Tibial artery (tissue), 4 donors: ENCODE measurements at regions not wholly inside any gene's neighbourhood (a gene's known extent, or its start where the extent isn't known, plus 50 kb on each side); places are given as distances from the start of the nearest gene placed in this dataset.

Experiments
- DNase-seq, 2 donors: peaks; one replicate each; pipeline ENCODE4 v3.0.0-alpha.2; 2019
- H3K27ac ChIP-seq, 2 donors: fragments of 200-600 bp; sonication (generic) in 1 of 2; 1 replicate in 1 of 2; 2 replicates in 1 of 2; pipeline ENCODE4 v1.5.1; 2018 to 2019; ENCODE audit warnings: mild to moderate bottlenecking in 1 of 2
- H3K27me3 ChIP-seq, 2 donors: fragments of 200-600 bp; sonication (generic) in 1 of 2; one replicate each; pipeline versions ENCODE4 v1.5.1 to v1.6.0; 2016 to 2019
- H3K36me3 ChIP-seq, 3 donors: fragments of 200-600 bp; sonication (generic) in 2 of 3; one replicate each; pipeline ENCODE4 v1.5.1; 2016 to 2019; ENCODE audit warnings: mild to moderate bottlenecking in 2 of 3
- H3K4me1 ChIP-seq, 4 donors: fragments of 200-600 bp; sonication (generic) in 2 of 4; 1 replicate in 3 of 4; 2 replicates in 1 of 4; pipeline ENCODE4 v1.5.1; 2016 to 2019
- H3K4me3 ChIP-seq, 2 donors: fragments of 200-600 bp; sonication (generic) in 1 of 2; 1 replicate in 1 of 2; 2 replicates in 1 of 2; pipeline ENCODE4 v1.5.1; 2018 to 2019; ENCODE audit warnings: mild to moderate bottlenecking in 2 of 2
- H3K9me3 ChIP-seq, 3 donors: fragments of 200-600 bp; sonication (generic) in 1 of 3; one replicate each; pipeline ENCODE4 v1.5.1; 2016 to 2019
- intact Hi-C: fragments of 100-400 bp; cut with DNase I; formaldehyde crosslinking; loops from one replicate; pipeline ENCODE4 v1.15.0; 2023; ENCODE audit warnings: low total_unique reads
- TF ChIP-seq, protein P1 (sequence below), 2 experiments: fragments of 200-600 bp in 1 of 2; fragments of 450-650 bp in 1 of 2; IDR thresholded peaks; one replicate each; pipeline ENCODE4 v1.5.1; 2017 to 2019; ENCODE audit warnings: antibody characterized with exemption in 2 of 2, mild to moderate bottlenecking in 1 of 2, moderate library complexity in 1 of 2

DNA sequence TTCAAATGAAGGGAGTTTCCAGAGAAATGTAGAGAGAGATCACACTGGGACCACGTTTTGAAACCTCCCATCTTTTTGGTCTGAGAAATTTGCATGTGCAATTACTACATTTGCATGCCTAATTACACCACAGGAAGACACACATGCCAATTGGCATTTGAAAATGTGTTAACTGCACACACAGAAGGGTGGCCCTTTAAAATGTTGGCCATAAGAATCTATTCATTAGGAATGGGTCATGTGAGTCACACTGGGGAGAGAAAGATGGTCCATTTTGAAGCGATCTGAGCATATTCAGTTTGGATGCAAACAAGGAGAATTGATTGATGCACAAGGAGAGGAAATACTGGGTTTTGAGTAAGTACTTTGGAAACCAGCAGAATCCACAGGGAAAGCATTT, 1407.1 kb upstream of the ACVR2A start:
- intact Hi-C loops, result no loop called here
- H3K36me3 ChIP-seq, result no peaks in the 10 kb centered on the region
- TF ChIP-seq, protein P1, sequence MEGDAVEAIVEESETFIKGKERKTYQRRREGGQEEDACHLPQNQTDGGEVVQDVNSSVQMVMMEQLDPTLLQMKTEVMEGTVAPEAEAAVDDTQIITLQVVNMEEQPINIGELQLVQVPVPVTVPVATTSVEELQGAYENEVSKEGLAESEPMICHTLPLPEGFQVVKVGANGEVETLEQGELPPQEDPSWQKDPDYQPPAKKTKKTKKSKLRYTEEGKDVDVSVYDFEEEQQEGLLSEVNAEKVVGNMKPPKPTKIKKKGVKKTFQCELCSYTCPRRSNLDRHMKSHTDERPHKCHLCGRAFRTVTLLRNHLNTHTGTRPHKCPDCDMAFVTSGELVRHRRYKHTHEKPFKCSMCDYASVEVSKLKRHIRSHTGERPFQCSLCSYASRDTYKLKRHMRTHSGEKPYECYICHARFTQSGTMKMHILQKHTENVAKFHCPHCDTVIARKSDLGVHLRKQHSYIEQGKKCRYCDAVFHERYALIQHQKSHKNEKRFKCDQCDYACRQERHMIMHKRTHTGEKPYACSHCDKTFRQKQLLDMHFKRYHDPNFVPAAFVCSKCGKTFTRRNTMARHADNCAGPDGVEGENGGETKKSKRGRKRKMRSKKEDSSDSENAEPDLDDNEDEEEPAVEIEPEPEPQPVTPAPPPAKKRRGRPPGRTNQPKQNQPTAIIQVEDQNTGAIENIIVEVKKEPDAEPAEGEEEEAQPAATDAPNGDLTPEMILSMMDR (IDR thresholded peaks at IDR 0.05), result no peak

DNA sequence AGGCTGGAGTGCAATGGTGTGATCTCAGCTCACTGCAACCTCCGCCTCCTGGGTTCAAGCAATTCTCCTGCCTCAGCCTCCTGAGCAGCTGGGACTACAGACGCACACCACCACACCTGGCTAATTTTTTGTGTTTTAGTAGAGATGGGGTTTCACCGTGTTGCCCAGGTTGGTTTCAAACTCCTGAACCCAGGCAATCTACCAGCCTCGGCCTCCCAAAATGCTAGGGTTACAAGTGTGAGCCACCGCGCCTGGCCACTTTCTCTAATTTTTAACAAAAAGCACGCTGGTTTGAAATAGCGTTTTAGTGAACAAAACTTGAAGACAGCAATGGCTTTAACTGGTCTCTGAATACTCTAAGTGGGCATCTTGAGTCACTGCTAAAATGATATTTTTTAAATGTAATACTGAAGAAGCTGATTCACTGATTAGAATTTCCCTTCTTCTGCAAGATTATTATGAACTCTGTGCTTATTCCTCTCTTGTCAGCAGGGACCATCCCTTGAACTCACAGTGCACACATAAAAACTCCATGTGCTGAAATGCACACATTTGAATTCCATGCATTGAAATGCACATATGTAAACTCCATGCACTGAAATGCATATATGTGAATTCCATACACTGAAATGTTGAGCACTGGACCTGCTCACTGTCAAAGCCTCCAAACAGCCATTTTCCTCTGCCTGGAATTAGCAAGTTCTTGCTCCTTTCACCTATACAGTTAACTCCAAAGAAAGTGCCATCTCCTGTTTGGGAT, 1411.5 kb upstream of the ACVR2A start:
- intact Hi-C loops, result no loop called here
- no peaks in the 10 kb centered on the region for H3K9me3 ChIP-seq
- TF ChIP-seq, protein P1 (IDR thresholded peaks at IDR 0.05), result no peak
- H3K27me3 ChIP-seq, result no peaks in the 10 kb centered on the region
- H3K27ac ChIP-seq, result no peak overlapping the region
- H3K4me3 ChIP-seq, result no peak overlapping the region
- no peak for DNase-seq
- H3K4me1 ChIP-seq, result no peaks in the 10 kb centered on the region
- H3K36me3 ChIP-seq, result no peaks in the 10 kb centered on the region

More for the DNA sequence above, 1407.1 kb upstream of the ACVR2A start:
- H3K4me3 ChIP-seq, result no peak overlapping the region
- no peaks in the 10 kb centered on the region for H3K27me3 ChIP-seq
- no peak overlapping the region for H3K27ac ChIP-seq
- H3K9me3 ChIP-seq, result no peaks in the 10 kb centered on the region
- H3K4me1 ChIP-seq, result no peaks in the 10 kb centered on the region
- no peak for DNase-seq

- Histone ChIP-seq H3K9me3 (no peaks in the 10 kb centered on the region), H3K4me3 (no peak overlapping the region), H3K4me1 (no peaks in the 10 kb centered on the region), H3K36me3 (no peaks in the 10 kb centered on the region), H3K27ac (no peak overlapping the region), H3K27me3 (no peaks in the 10 kb centered on the region)
- intact Hi-C loops, result no loop called here
- TF ChIP-seq, protein P1 (IDR thresholded peaks at IDR 0.05), result no peak
- DNase-seq, result no peak
Observed at GRCh38 chr2:146429366-146429765, 1415.5 kb upstream of the ACVR2A start.

DNA sequence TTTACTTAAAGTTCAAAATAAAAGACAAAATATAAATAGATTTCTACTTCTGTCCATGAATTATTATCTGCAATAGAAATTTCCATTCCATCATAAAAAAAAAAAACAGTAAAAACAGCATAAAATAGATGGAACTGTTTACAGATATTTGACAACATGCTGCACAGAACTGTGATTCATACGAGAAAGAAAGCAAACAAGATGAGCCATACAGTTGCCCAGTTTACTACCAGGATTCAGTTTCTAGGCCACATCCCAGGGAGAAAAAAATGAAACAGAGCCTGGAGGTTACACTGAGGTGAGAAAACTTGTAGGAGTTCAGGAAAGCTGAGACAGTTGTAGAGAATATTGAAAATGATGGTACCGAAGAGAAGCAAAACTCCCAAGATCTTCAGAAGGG, 1426.9 kb upstream of the ACVR2A start:
- no peaks in the 10 kb centered on the region for H3K9me3 ChIP-seq
- no peak overlapping the region for H3K4me3 ChIP-seq
- no peaks in the 10 kb centered on the region for H3K4me1 ChIP-seq
- H3K27me3 ChIP-seq, result no peaks in the 10 kb centered on the region
- intact Hi-C loops, result no loop called here
- TF ChIP-seq, protein P1 (IDR thresholded peaks at IDR 0.05), result no peak
- no peak overlapping the region for H3K27ac ChIP-seq
- DNase-seq, result no peak
- no peaks in the 10 kb centered on the region for H3K36me3 ChIP-seq

DNA sequence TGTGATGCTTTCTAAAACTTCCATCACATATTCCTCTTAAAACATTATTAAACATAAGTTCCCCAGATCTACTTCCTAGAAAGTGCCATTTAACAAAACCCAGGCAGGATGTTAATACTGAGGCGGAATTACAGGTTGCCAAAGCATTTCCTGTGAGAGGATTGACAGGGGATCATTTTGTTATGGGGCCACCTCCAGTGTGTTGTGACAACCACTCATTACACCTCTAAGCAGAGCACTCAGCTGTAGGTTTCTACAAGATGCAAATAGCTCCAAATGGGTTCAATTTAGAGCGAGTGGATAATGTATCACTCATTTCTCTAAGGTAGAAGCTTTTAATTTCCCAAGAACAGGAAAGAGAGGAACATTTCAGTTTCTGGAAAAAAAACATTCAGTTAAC, 1429.5 kb upstream of the ACVR2A start:
- no peaks in the 10 kb centered on the region for H3K36me3 ChIP-seq
- H3K4me1 ChIP-seq, result no peaks in the 10 kb centered on the region
- TF ChIP-seq, protein P1 (IDR thresholded peaks at IDR 0.05), result no peak
- no peak for DNase-seq
- no peaks in the 10 kb centered on the region for H3K9me3 ChIP-seq
- no peak overlapping the region for H3K4me3 ChIP-seq
- intact Hi-C loops, result no loop called here
- H3K27ac ChIP-seq, result no peak overlapping the region
- H3K27me3 ChIP-seq, result no peaks in the 10 kb centered on the region
